Ishikawa (cell line): ENCODE measurements at regions not wholly inside any gene's neighbourhood (a gene's known extent, or its start where the extent isn't known, plus 50 kb on each side); places are given as distances from the start of the nearest gene placed in this dataset.

Source experiments
- CEBPB ChIP-seq: IDR thresholded peaks from 2 replicates; pipeline ENCODE4 v1.6.1; 2012
- CREB1 ChIP-seq: IDR thresholded peaks from 2 replicates; pipeline ENCODE4 v1.6.1; 2012; ENCODE audit warnings: low read depth
- EGR1 ChIP-seq: IDR thresholded peaks from 2 replicates; pipeline ENCODE4 v1.6.1; 2012
- EP300 ChIP-seq: IDR thresholded peaks from 2 replicates; pipeline ENCODE4 v1.6.1; 2012; ENCODE audit warnings: borderline replicate concordance
- FOXM1 ChIP-seq: IDR thresholded peaks from 2 replicates; pipeline ENCODE4 v1.6.1; 2012; ENCODE audit warnings: low read depth, borderline replicate concordance
- NFIC ChIP-seq: IDR thresholded peaks from 2 replicates; pipeline ENCODE4 v1.6.1; 2012
- RAD21 ChIP-seq: IDR thresholded peaks from 2 replicates; pipeline ENCODE4 v1.6.1; 2012; ENCODE audit warnings: low read depth
- TAF1 ChIP-seq: IDR thresholded peaks from 2 replicates; pipeline ENCODE4 v1.6.1; 2012; ENCODE audit warnings: low read depth, mild to moderate bottlenecking
- TCF12 ChIP-seq: IDR thresholded peaks from 2 replicates; pipeline ENCODE4 v1.6.1; 2012; ENCODE audit warnings: low read depth
- TEAD4 ChIP-seq: IDR thresholded peaks from 2 replicates; pipeline ENCODE4 v1.6.1; 2012
- YY1 ChIP-seq: IDR thresholded peaks from 2 replicates; pipeline ENCODE4 v1.6.1; 2012; ENCODE audit warnings: low read depth
- ZBTB7A ChIP-seq: IDR thresholded peaks from 2 replicates; pipeline ENCODE4 v1.6.1; 2012; ENCODE audit warnings: low read depth
- TF ChIP-seq, protein P1 (sequence below): IDR thresholded peaks from 2 replicates; pipeline ENCODE4 v1.6.1; 2012
- TF ChIP-seq, protein P2 (sequence below): IDR thresholded peaks from 2 replicates; pipeline ENCODE4 v1.6.1; 2012; ENCODE audit warnings: low read depth, mild to moderate bottlenecking

DNA sequence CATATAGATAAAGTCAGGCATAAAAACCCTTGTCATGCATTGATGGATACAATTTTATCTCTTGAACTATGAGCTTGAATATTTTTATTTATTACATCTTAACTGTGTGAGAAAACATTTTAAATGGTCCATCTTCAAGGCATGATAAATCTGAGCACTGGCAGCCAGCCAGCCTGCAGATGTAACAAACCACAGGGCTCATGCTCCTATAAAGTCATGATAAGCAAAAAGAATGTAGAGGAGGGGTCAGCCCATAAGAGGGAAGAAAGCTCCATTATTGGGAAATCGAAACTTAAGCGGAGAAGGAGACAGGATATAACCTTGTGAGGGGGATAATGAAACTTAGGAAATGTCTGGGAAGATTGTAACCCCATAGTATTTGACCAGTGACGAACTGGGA, 839.0 kb downstream of the LRRIQ3 start:
- TF ChIP-seq CREB1: no peak
- no peak for TF ChIP-seq EP300
- no peak for TF ChIP-seq CEBPB
- TF ChIP-seq RAD21: no peak
- TF ChIP-seq, protein P1, sequence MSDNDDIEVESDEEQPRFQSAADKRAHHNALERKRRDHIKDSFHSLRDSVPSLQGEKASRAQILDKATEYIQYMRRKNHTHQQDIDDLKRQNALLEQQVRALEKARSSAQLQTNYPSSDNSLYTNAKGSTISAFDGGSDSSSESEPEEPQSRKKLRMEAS: no peak
- TF ChIP-seq EGR1: no peak
- no peak for TF ChIP-seq YY1
- no peak for TF ChIP-seq TCF12
- TF ChIP-seq FOXM1: no peak
- TF ChIP-seq, protein P2, sequence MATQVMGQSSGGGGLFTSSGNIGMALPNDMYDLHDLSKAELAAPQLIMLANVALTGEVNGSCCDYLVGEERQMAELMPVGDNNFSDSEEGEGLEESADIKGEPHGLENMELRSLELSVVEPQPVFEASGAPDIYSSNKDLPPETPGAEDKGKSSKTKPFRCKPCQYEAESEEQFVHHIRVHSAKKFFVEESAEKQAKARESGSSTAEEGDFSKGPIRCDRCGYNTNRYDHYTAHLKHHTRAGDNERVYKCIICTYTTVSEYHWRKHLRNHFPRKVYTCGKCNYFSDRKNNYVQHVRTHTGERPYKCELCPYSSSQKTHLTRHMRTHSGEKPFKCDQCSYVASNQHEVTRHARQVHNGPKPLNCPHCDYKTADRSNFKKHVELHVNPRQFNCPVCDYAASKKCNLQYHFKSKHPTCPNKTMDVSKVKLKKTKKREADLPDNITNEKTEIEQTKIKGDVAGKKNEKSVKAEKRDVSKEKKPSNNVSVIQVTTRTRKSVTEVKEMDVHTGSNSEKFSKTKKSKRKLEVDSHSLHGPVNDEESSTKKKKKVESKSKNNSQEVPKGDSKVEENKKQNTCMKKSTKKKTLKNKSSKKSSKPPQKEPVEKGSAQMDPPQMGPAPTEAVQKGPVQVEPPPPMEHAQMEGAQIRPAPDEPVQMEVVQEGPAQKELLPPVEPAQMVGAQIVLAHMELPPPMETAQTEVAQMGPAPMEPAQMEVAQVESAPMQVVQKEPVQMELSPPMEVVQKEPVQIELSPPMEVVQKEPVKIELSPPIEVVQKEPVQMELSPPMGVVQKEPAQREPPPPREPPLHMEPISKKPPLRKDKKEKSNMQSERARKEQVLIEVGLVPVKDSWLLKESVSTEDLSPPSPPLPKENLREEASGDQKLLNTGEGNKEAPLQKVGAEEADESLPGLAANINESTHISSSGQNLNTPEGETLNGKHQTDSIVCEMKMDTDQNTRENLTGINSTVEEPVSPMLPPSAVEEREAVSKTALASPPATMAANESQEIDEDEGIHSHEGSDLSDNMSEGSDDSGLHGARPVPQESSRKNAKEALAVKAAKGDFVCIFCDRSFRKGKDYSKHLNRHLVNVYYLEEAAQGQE: no peak
- TF ChIP-seq TAF1: no peak
- no peak for TF ChIP-seq NFIC
- TF ChIP-seq TEAD4: no peak
- TF ChIP-seq ZBTB7A: no peak
